HL-60/S4 treated with retinoic acid at 250 ng/mL for 4 days and 3 days (cell line): ENCODE measurements at regions not wholly inside any gene's neighbourhood (a gene's known extent, or its start where the extent isn't known, plus 50 kb on each side); places are given as distances from the start of the nearest gene placed in this dataset.
"Not testable (repeated sequence)": the region's sequence is repeated elsewhere in the genome, so short reads cannot be mapped to it uniquely, and the experiment has no call there.

Experiments used
- in situ Hi-C: fragments of 300-500 bp; cut with MboI; formaldehyde crosslinking; loops from 2 replicates; pipeline ENCODE4 v1.7.0; 2022; ENCODE audit warnings: low sequenced_read_pairs

GRCh38 chr14:22314183-22314820 lies 274.7 kb downstream of the DAD1 start:
- in situ Hi-C loops = no loop called here

GRCh38 chr14:22313172-22313801 lies 275.7 kb downstream of the DAD1 start:
- in situ Hi-C loops = no loop called here

GRCh38 chr14:22311636-22312035 lies 277.4 kb downstream of the DAD1 start:
- in situ Hi-C loops = no loop called here

GRCh38 chr14:22305607-22306006 lies 283.4 kb downstream of the DAD1 start:
- in situ Hi-C loops = no loop called here

GRCh38 chr14:22304326-22304725 lies 284.7 kb downstream of the DAD1 start:
- in situ Hi-C loops = no loop called here

GRCh38 chr14:22303589-22304195 lies 285.3 kb downstream of the DAD1 start:
- in situ Hi-C loops = no loop called here

- in situ Hi-C loops = no loop called here
These were observed 288.4 kb downstream of the DAD1 start for GRCh38 chr14:22300646-22301045.

- in situ Hi-C loops = no loop called here
These were observed 291.6 kb downstream of the DAD1 start for GRCh38 chr14:22297376-22297775.

GRCh38 chr14:22296722-22297121 lies 292.3 kb downstream of the DAD1 start:
- in situ Hi-C loops = no loop called here

GRCh38 chr14:22296088-22296487 lies 292.9 kb downstream of the DAD1 start:
- in situ Hi-C loops = no loop called here

- in situ Hi-C loops = no loop called here
These were observed 297.6 kb downstream of the DAD1 start for GRCh38 chr14:22291406-22291805.

GRCh38 chr14:22289570-22289969 lies 299.5 kb downstream of the DAD1 start:
- in situ Hi-C loops = no loop called here

GRCh38 chr14:22285991-22286390 lies 303.0 kb downstream of the DAD1 start:
- in situ Hi-C loops = no loop called here

- in situ Hi-C loops = no loop called here
These were observed 306.1 kb downstream of the DAD1 start for GRCh38 chr14:22282949-22283348.

- in situ Hi-C loops = no loop called here
These were observed 306.6 kb downstream of the DAD1 start for GRCh38 chr14:22282417-22282816.

GRCh38 chr14:22281447-22281874 lies 307.6 kb downstream of the DAD1 start:
- in situ Hi-C loops = not testable (repeated sequence)

- in situ Hi-C loops = no loop called here
These were observed 308.3 kb downstream of the DAD1 start for GRCh38 chr14:22280497-22281316.

- in situ Hi-C loops = no loop called here
These were observed 311.9 kb downstream of the DAD1 start for GRCh38 chr14:22276913-22277816.

- in situ Hi-C loops = no loop called here
These were observed 316.9 kb downstream of the DAD1 start for GRCh38 chr14:22271838-22272799.
